ENCODE measurements at regions not wholly inside any gene's neighbourhood (a gene's known extent, or its start where the extent isn't known, plus 50 kb on each side); places are given as distances from the start of the nearest gene placed in this dataset.

DNA sequence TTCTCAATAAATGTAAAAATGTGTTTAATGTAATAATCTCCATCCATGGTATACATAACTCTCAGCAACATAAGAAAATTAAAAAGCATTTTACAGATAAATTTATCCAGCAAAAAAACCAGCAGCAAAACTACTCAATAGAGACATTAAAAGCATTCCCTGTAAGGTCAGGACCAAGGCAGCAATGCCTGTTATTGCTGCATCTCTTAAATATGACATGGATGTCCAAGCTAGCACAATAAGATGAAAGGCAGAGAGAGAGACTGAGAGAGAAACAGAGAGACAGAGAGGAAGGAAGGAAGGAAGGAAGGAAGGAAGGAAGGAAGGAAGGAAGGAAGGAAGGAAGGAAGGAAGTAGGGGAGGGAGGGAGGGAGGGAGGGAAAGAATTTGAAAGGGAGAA lies 289.0 kb upstream of the PAPPA start:
- Histone ChIP-seq H3K4me3 (ENCODE audit: severe bottlenecking) (no peak overlapping the region), H3K36me3 (ENCODE audit: low read depth) (no peaks in the 10 kb centered on the region), H3K4me1 (ENCODE audit: insufficient read depth, poor library complexity, severe bottlenecking) (no peaks in the 10 kb centered on the region), H3K27me3 (ENCODE audit: insufficient read depth, poor library complexity, severe bottlenecking) (no peaks in the 10 kb centered on the region), H3K9me3 (ENCODE audit: severe bottlenecking) (no peaks in the 10 kb centered on the region), H3K27ac (ENCODE audit: poor library complexity, severe bottlenecking) (no peak overlapping the region)
- TF ChIP-seq, protein P1, sequence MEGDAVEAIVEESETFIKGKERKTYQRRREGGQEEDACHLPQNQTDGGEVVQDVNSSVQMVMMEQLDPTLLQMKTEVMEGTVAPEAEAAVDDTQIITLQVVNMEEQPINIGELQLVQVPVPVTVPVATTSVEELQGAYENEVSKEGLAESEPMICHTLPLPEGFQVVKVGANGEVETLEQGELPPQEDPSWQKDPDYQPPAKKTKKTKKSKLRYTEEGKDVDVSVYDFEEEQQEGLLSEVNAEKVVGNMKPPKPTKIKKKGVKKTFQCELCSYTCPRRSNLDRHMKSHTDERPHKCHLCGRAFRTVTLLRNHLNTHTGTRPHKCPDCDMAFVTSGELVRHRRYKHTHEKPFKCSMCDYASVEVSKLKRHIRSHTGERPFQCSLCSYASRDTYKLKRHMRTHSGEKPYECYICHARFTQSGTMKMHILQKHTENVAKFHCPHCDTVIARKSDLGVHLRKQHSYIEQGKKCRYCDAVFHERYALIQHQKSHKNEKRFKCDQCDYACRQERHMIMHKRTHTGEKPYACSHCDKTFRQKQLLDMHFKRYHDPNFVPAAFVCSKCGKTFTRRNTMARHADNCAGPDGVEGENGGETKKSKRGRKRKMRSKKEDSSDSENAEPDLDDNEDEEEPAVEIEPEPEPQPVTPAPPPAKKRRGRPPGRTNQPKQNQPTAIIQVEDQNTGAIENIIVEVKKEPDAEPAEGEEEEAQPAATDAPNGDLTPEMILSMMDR (IDR thresholded peaks at IDR 0.05; ENCODE audit: poor library complexity, severe bottlenecking) = no peak
- no peak for DNase-seq (ENCODE audit: low spot score)
- no peak for ATAC-seq (ENCODE audit: low read depth)

DNA sequence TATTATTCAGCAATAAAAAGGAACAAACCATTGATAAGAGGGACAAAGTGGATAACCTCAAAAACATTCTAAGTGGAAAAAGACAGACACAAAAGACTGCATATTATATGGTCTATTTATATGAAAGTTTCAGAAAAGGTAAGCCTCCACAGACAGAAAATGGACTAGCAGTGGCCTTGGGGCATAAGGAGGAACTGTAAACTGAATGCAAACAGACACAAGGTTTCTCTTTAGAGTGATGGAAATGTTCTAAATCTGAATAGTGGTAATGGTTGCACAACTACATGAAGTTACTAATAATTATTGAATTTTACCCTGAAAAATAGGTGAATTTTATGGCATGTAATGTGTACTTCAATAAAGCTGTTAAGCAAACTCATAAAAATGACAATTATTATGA lies 286.3 kb upstream of the PAPPA start:
- ATAC-seq (ENCODE audit: low read depth) = no peak

DNA sequence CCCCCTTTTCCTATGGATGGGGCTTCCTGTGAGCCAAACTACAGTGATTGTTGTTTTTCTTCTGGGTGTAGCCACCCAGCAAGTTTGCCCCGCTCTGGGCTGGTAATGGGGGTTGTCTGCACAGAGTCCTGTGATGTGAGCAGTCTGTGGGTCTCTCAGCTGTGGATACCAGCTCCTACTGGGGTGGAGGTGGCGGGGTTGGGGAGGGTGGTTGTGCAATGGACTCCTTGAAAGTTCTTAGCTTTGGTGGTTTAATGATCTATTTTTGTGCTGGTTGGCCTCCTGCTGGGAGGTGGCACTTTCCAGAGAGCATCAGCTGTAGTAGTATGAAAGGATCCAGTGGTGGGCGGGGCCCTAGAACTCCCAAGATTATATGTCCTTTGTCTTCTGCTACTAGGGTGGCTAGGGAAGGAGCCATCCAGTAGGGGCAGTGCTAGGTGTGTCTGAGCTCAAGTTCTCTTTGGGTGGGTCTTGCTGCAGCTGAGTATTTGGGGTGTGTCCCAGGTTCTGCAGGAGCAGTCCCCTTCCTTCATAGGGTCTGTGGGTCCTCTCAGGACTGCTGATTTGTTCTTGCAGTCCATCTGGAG lies 275.6 kb upstream of the PAPPA start:
- Histone ChIP-seq H3K4me3 (ENCODE audit: severe bottlenecking) (no peak overlapping the region), H3K36me3 (ENCODE audit: low read depth) (no peaks in the 10 kb centered on the region), H3K9me3 (ENCODE audit: severe bottlenecking) (no peaks in the 10 kb centered on the region), H3K27ac (ENCODE audit: poor library complexity, severe bottlenecking) (no peak overlapping the region), H3K4me1 (ENCODE audit: insufficient read depth, poor library complexity, severe bottlenecking) (no peaks in the 10 kb centered on the region), H3K27me3 (ENCODE audit: insufficient read depth, poor library complexity, severe bottlenecking) (no peaks in the 10 kb centered on the region)
- DNase-seq (ENCODE audit: low spot score) (no peak), ATAC-seq (ENCODE audit: low read depth) (no peak)
- TF ChIP-seq, protein P1 (IDR thresholded peaks at IDR 0.05; ENCODE audit: poor library complexity, severe bottlenecking) = no peak

More for the DNA sequence above, 286.3 kb upstream of the PAPPA start:
- Histone ChIP-seq H3K27ac (ENCODE audit: poor library complexity, severe bottlenecking) (no peak overlapping the region), H3K4me3 (ENCODE audit: severe bottlenecking) (no peak overlapping the region), H3K27me3 (ENCODE audit: insufficient read depth, poor library complexity, severe bottlenecking) (no peaks in the 10 kb centered on the region), H3K4me1 (ENCODE audit: insufficient read depth, poor library complexity, severe bottlenecking) (no peaks in the 10 kb centered on the region), H3K36me3 (ENCODE audit: low read depth) (no peaks in the 10 kb centered on the region), H3K9me3 (ENCODE audit: severe bottlenecking) (no peaks in the 10 kb centered on the region)
- no peak for DNase-seq (ENCODE audit: low spot score)
- TF ChIP-seq, protein P1 (IDR thresholded peaks at IDR 0.05; ENCODE audit: poor library complexity, severe bottlenecking) = no peak

DNA sequence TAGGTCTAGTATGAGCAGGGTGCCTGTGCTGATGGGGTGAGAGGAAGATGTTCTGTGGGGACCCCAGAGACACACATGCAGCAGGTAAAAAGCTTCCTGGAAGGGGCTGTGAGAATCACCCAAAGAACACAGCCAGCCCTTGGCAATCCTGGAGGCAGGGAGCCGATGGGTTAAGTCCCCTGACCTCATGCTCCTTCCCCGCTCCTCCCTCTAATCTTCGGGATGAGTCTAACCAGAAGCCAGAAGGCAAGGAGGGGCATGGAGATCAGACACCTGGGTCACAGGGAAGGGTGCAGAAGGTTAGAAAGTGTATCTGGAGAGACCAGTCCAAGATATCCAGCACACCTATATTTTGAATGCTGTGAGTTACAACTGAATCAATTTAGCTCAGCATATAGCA lies 274.1 kb upstream of the PAPPA start:
- H3K4me3 ChIP-seq (ENCODE audit: severe bottlenecking) = no peak overlapping the region
- H3K9me3 ChIP-seq (ENCODE audit: severe bottlenecking) = no peaks in the 10 kb centered on the region
- DNase-seq (ENCODE audit: low spot score) (no peak), ATAC-seq (ENCODE audit: low read depth) (no peak)
- TF ChIP-seq, protein P1 (IDR thresholded peaks at IDR 0.05; ENCODE audit: poor library complexity, severe bottlenecking) = no peak
- H3K4me1 ChIP-seq (ENCODE audit: insufficient read depth, poor library complexity, severe bottlenecking) = no peaks in the 10 kb centered on the region
- H3K36me3 ChIP-seq (ENCODE audit: low read depth) = no peaks in the 10 kb centered on the region
- no peaks in the 10 kb centered on the region for H3K27me3 ChIP-seq (ENCODE audit: insufficient read depth, poor library complexity, severe bottlenecking)
- H3K27ac ChIP-seq (ENCODE audit: poor library complexity, severe bottlenecking) = no peak overlapping the region

DNA sequence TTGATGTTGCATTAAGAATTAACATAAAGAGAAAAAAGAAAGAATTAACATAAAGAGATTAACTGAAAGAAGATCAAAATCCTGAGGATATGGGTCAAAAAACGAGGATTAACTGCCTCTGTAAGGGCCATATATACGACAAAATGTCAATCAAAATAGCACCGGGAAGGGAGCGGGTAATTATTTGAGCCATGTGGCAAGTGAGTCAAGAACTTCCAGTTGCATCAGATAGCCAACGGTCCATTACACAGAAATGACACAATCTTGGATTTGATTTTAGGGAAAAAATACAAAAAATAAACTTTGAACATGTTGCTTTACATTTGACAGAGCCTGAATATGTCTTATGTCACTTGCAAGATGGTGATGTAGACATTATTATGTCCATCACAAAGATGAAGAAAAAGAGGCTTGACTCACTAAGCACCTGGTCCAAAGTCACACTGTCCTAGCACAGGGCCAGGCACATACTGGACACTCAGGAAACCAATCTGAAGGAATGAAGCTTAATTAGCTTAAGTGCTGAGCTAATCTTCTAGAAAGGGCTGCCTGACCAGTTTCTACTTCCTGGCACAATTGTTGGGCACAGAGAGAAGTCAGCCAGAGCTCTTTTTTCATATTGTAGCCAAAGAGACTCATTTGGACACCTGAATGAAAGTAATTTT lies 273.2 kb upstream of the PAPPA start:
- H3K4me1 ChIP-seq (ENCODE audit: insufficient read depth, poor library complexity, severe bottlenecking) = no peaks in the 10 kb centered on the region
- H3K27ac ChIP-seq (ENCODE audit: poor library complexity, severe bottlenecking) = no peak overlapping the region
- no peaks in the 10 kb centered on the region for H3K36me3 ChIP-seq (ENCODE audit: low read depth)
- no peak overlapping the region for H3K4me3 ChIP-seq (ENCODE audit: severe bottlenecking)
- no peaks in the 10 kb centered on the region for H3K9me3 ChIP-seq (ENCODE audit: severe bottlenecking)
- H3K27me3 ChIP-seq (ENCODE audit: insufficient read depth, poor library complexity, severe bottlenecking) = no peaks in the 10 kb centered on the region
- DNase-seq (ENCODE audit: low spot score) = no peak
- TF ChIP-seq, protein P1 (IDR thresholded peaks at IDR 0.05; ENCODE audit: poor library complexity, severe bottlenecking) = no peak
- ATAC-seq (ENCODE audit: low read depth) = no peak
